DMS53 treated with DMSO at 0.1 percent for 48 hours (cell line): ENCODE measurements at regions not wholly inside any gene's neighbourhood (a gene's known extent, or its start where the extent isn't known, plus 50 kb on each side); places are given as distances from the start of the nearest gene placed in this dataset.

Experiments used
- DNase-seq: peaks from one replicate; lab custom pipeline; 2025; ENCODE audit not compliant: unreplicated experiment; lab: John Stamatoyannopoulos, UW

DNA sequence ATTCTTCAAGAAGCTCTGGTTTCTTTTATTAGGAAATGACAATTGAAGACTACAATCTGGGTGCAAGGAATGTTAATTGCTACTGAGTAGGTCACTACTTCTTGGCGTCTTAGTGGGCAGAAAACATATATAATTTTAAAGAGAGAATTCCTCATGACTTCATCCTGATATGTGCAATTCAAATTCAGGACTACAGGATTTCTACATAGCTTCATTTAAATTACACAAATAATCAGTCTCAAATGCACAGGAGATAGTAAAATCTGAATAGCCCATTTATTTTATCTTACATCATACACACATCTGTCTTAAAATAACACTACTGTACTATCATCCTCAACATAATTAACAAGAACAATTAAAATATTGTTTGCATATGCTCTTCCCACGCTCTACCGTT lies 52.5 kb upstream of the GPR149 start:
- DNase-seq, result no peak

- DNase-seq, result no peak
These were observed 50.0 kb upstream of the GPR149 start for GRCh38 chr3:154480033-154480432.
